GM18868 (cell line): ENCODE measurements at regions not wholly inside any gene's neighbourhood (a gene's known extent, or its start where the extent isn't known, plus 50 kb on each side); places are given as distances from the start of the nearest gene placed in this dataset.

Source experiments
- ATAC-seq: cut with Tn5 transposase; IDR thresholded peaks from one replicate; pipeline ENCODE4 v1.9.1; 2021; ENCODE audit warnings: mild to moderate bottlenecking, moderate library complexity; ENCODE audit not compliant: unreplicated experiment

- ATAC-seq, result no peak
These were observed 604.3 kb downstream of the TAFA4 start for GRCh38 chr3:68328049-68328448.

- no peak for ATAC-seq
These were observed 616.4 kb downstream of the TAFA4 start for GRCh38 chr3:68315964-68316363.

- ATAC-seq, result no peak
These were observed 616.8 kb downstream of the TAFA4 start for GRCh38 chr3:68315546-68315945.

GRCh38 chr3:68306571-68306970 is 625.8 kb downstream of the TAFA4 start:
- no peak for ATAC-seq

GRCh38 chr3:68295457-68295856 is 636.9 kb downstream of the TAFA4 start:
- ATAC-seq, result no peak

- ATAC-seq, result peak; percentile 51
These were observed 635.9 kb upstream of the SUCLG2 start for GRCh38 chr3:68290333-68290732.

- no peak for ATAC-seq
These were observed 633.7 kb upstream of the SUCLG2 start for GRCh38 chr3:68288085-68288484.

GRCh38 chr3:68287101-68287500 is 632.7 kb upstream of the SUCLG2 start:
- no peak for ATAC-seq

GRCh38 chr3:68274286-68274685 is 619.9 kb upstream of the SUCLG2 start:
- ATAC-seq, result no peak

- no peak for ATAC-seq
These were observed 616.7 kb upstream of the SUCLG2 start for GRCh38 chr3:68271145-68271544.

- ATAC-seq, result no peak
These were observed 602.3 kb upstream of the SUCLG2 start for GRCh38 chr3:68256635-68257223.

GRCh38 chr3:68249265-68249664 is 594.9 kb upstream of the SUCLG2 start:
- ATAC-seq, result peak; percentile 63

GRCh38 chr3:68242606-68243005 is 588.2 kb upstream of the SUCLG2 start:
- ATAC-seq, result no peak

- ATAC-seq, result no peak
These were observed 585.1 kb upstream of the SUCLG2 start for GRCh38 chr3:68239542-68239941.

- no peak for ATAC-seq
These were observed 579.8 kb upstream of the SUCLG2 start for GRCh38 chr3:68234076-68234780.

GRCh38 chr3:68228856-68229255 is 574.4 kb upstream of the SUCLG2 start:
- ATAC-seq, result no peak

- ATAC-seq, result no peak
These were observed 566.4 kb upstream of the SUCLG2 start for GRCh38 chr3:68220832-68221231.

- no peak for ATAC-seq
These were observed 557.2 kb upstream of the SUCLG2 start for GRCh38 chr3:68211637-68212036.

GRCh38 chr3:68210635-68211034 is 556.2 kb upstream of the SUCLG2 start:
- ATAC-seq, result no peak

- peak; percentile 61 for ATAC-seq
These were observed 552.9 kb upstream of the SUCLG2 start for GRCh38 chr3:68207327-68207726.

- ATAC-seq, result no peak
These were observed 552.2 kb upstream of the SUCLG2 start for GRCh38 chr3:68206524-68207117.

GRCh38 chr3:68186733-68187132 is 532.3 kb upstream of the SUCLG2 start:
- no peak for ATAC-seq
